Progenitor cell of endocrine pancreas (in vitro differentiated cells): ENCODE measurements at regions not wholly inside any gene's neighbourhood (a gene's known extent, or its start where the extent isn't known, plus 50 kb on each side); places are given as distances from the start of the nearest gene placed in this dataset.

Experiments used
- DNase-seq: peaks from one replicate; pipeline ENCODE4 v3.0.0; 2021; ENCODE audit warnings: low spot score; ENCODE audit not compliant: unreplicated experiment
- H3K27ac Mint-ChIP-seq: 2 replicates; pipeline ENCODE4 v1.8.0; 2021; ENCODE audit warnings: mild to moderate bottlenecking, moderate library complexity, mixed read lengths
- H3K27me3 Mint-ChIP-seq: 2 replicates; pipeline ENCODE4 v1.8.0; 2021; ENCODE audit warnings: mixed read lengths
- H3K36me3 Mint-ChIP-seq: 2 replicates; pipeline ENCODE4 v1.8.0; 2022; ENCODE audit warnings: mixed read lengths; ENCODE audit not compliant: insufficient read depth
- H3K4me1 Mint-ChIP-seq: 2 replicates; pipeline ENCODE4 v1.8.0; 2021; ENCODE audit warnings: low read depth, mixed read lengths
- H3K4me3 Mint-ChIP-seq: 2 replicates; pipeline ENCODE4 v1.8.0; 2021; ENCODE audit warnings: low read depth, mild to moderate bottlenecking, moderate library complexity, mixed read lengths
- H3K9me3 Mint-ChIP-seq: 2 replicates; pipeline ENCODE4 v1.8.0; 2021; ENCODE audit warnings: low read depth, mixed read lengths
- TF ChIP-seq, protein P1 (sequence below): fragments of 200-600 bp; sonication (generic); IDR thresholded peaks from one replicate; pipeline ENCODE4 v1.5.0; 2021; ENCODE audit warnings: antibody characterized with exemption, mild to moderate bottlenecking; ENCODE audit not compliant: unreplicated experiment

- Mint-ChIP-seq H3K4me1 (peaks cover 9% of the 10 kb centered on the region), H3K27ac (no peak overlapping the region), H3K4me3 (no peak overlapping the region)
Measured at GRCh38 chr5:162786234-162786633, 651.2 kb upstream of the CCNG1 start.

DNA sequence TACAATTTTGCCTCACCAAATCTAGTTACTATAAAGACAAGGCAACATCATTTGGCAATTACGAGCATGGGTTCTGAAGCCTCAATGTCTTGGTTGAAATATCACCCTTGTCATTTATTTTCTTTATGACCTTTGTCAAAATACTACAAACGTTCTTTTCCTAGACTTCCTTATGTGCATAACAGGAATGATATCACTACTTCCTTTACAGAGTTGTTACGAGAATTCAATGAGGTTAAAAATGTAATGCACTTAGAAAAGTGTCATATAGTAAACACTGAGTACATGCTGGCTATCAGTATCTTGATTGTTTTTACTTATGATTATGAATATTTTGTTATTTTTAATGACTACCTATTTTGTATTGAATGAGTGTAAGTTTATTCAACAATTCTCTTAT, 640.9 kb upstream of the CCNG1 start:
- H3K9me3 Mint-ChIP-seq, result no peaks in the 10 kb centered on the region
- H3K27me3 Mint-ChIP-seq, result no peaks in the 10 kb centered on the region
- DNase-seq, result no peak
- TF ChIP-seq, protein P1, sequence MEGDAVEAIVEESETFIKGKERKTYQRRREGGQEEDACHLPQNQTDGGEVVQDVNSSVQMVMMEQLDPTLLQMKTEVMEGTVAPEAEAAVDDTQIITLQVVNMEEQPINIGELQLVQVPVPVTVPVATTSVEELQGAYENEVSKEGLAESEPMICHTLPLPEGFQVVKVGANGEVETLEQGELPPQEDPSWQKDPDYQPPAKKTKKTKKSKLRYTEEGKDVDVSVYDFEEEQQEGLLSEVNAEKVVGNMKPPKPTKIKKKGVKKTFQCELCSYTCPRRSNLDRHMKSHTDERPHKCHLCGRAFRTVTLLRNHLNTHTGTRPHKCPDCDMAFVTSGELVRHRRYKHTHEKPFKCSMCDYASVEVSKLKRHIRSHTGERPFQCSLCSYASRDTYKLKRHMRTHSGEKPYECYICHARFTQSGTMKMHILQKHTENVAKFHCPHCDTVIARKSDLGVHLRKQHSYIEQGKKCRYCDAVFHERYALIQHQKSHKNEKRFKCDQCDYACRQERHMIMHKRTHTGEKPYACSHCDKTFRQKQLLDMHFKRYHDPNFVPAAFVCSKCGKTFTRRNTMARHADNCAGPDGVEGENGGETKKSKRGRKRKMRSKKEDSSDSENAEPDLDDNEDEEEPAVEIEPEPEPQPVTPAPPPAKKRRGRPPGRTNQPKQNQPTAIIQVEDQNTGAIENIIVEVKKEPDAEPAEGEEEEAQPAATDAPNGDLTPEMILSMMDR, result no peak
- H3K36me3 Mint-ChIP-seq, result no peaks in the 10 kb centered on the region
- H3K4me1 Mint-ChIP-seq, result no peaks in the 10 kb centered on the region
- H3K4me3 Mint-ChIP-seq, result no peak overlapping the region
- H3K27ac Mint-ChIP-seq, result no peak overlapping the region

More at GRCh38 chr5:162786234-162786633, 651.2 kb upstream of the CCNG1 start:
- no peak for DNase-seq
- Mint-ChIP-seq H3K27me3 (no peaks in the 10 kb centered on the region), H3K36me3 (no peaks in the 10 kb centered on the region), H3K9me3 (peaks cover 8% of the 10 kb centered on the region)
- TF ChIP-seq, protein P1, result no peak

- DNase-seq, result no peak
- H3K4me1 Mint-ChIP-seq, result no peaks in the 10 kb centered on the region
- H3K9me3 Mint-ChIP-seq, result no peaks in the 10 kb centered on the region
- H3K36me3 Mint-ChIP-seq, result no peaks in the 10 kb centered on the region
- TF ChIP-seq, protein P1, result no peak
- no peak overlapping the region for H3K4me3 Mint-ChIP-seq
- H3K27me3 Mint-ChIP-seq, result no peaks in the 10 kb centered on the region
- H3K27ac Mint-ChIP-seq, result no peak overlapping the region
Measured at GRCh38 chr5:162800301-162800700, 637.1 kb upstream of the CCNG1 start.

DNA sequence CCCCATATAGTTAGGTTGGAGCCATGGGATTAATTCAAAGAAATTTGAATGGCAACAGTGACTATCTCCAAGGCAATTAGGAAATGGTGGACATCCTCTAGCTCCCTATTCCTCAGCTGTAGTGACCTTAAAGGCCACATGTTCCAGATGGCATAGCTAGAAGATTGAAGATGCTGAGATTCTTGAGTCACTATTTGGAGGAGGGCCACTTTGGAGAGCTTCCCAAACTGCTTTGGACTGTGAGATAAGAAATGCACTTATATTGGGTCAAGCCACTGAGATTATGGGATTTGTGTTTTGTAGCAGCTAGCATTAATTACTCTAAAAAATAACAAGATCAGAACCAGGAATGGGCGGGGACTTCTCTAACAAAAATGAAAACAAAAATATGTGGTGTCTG, 636.2 kb upstream of the CCNG1 start:
- Mint-ChIP-seq H3K27ac (no peak overlapping the region), H3K27me3 (no peaks in the 10 kb centered on the region), H3K9me3 (no peaks in the 10 kb centered on the region), H3K36me3 (no peaks in the 10 kb centered on the region), H3K4me1 (no peaks in the 10 kb centered on the region), H3K4me3 (no peak overlapping the region)
- TF ChIP-seq, protein P1, result no peak
- no peak for DNase-seq

DNA sequence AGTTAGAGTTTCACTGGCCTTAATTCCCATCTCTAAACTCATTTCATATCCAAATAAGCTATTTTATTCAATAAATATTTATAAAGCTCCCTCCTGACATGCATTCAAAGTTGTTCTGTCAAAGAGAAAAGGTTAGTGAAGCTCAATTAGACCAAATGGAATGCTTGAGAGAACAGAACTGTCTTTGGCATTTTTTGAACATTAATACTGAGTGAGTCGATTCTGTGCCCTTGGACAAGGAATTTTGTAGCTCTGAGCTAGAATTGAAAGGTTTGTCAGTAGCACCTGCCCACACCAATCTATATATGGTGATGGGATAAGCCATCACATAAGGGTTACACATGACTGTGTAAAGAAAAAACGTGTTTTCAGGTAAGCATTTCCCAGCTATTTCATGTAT, 631.2 kb upstream of the CCNG1 start:
- DNase-seq, result no peak
- H3K4me3 Mint-ChIP-seq, result no peak overlapping the region
- H3K36me3 Mint-ChIP-seq, result no peaks in the 10 kb centered on the region
- no peak overlapping the region for H3K27ac Mint-ChIP-seq
- no peaks in the 10 kb centered on the region for H3K27me3 Mint-ChIP-seq
- no peaks in the 10 kb centered on the region for H3K9me3 Mint-ChIP-seq
- TF ChIP-seq, protein P1, result no peak
- H3K4me1 Mint-ChIP-seq, result no peaks in the 10 kb centered on the region
